Endodermal cell (in vitro differentiated cells): ENCODE measurements at regions not wholly inside any gene's neighbourhood (a gene's known extent, or its start where the extent isn't known, plus 50 kb on each side); places are given as distances from the start of the nearest gene placed in this dataset.

ENCODE experiments used
- DNase-seq: peaks from one replicate; pipeline ENCODE4 v3.0.0-alpha.2; 2017
- H3K27ac ChIP-seq: 2 replicates; pipeline ENCODE4 v1.5.1; 2013; ENCODE audit warnings: mild to moderate bottlenecking, low read depth, low read length, moderate library complexity
- H3K27me3 ChIP-seq: 2 replicates; pipeline ENCODE4 v1.6.1; 2013; ENCODE audit warnings: mild to moderate bottlenecking, low read length, moderate library complexity; ENCODE audit not compliant: insufficient read depth, control insufficient read depth, poor library complexity, severe bottlenecking
- H3K36me3 ChIP-seq: 2 replicates; pipeline ENCODE4 v1.7.0; 2013; ENCODE audit warnings: mild to moderate bottlenecking, low read length, moderate library complexity; ENCODE audit not compliant: control insufficient read depth, insufficient read depth
- H3K4me1 ChIP-seq: one replicate; pipeline ENCODE4 v1.7.0; 2013; ENCODE audit warnings: low read length; ENCODE audit not compliant: control insufficient read depth, insufficient read depth
- H3K4me3 ChIP-seq: 2 replicates; pipeline ENCODE4 v1.5.1; 2013; ENCODE audit warnings: mild to moderate bottlenecking, low read length, moderate library complexity
- H3K9ac ChIP-seq: 2 replicates; pipeline ENCODE4 v1.6.1; 2013; ENCODE audit warnings: mild to moderate bottlenecking, low read length, moderate library complexity; ENCODE audit not compliant: poor library complexity, severe bottlenecking; ENCODE audit errors: extremely low read depth
- H3K9me3 ChIP-seq: 2 replicates; pipeline ENCODE4 v1.6.1; 2013; ENCODE audit warnings: mild to moderate bottlenecking, low read length, moderate library complexity; ENCODE audit not compliant: control insufficient read depth
- H3K27ac Mint-ChIP-seq: 2 replicates; pipeline ENCODE4 v1.8.0; 2020; ENCODE audit warnings: mixed read lengths
- H3K27me3 Mint-ChIP-seq: 2 replicates; pipeline ENCODE4 v1.8.0; 2021; ENCODE audit warnings: mild to moderate bottlenecking, mixed read lengths; ENCODE audit not compliant: insufficient read depth
- H3K36me3 Mint-ChIP-seq: 2 replicates; pipeline ENCODE4 v1.8.0; 2020; ENCODE audit warnings: low read depth, mixed read lengths
- H3K4me1 Mint-ChIP-seq: 2 replicates; pipeline ENCODE4 v1.8.0; 2020; ENCODE audit warnings: mixed read lengths
- H3K4me3 Mint-ChIP-seq: 2 replicates; pipeline ENCODE4 v1.8.0; 2020; ENCODE audit warnings: mild to moderate bottlenecking, moderate library complexity, mixed read lengths
- H3K9me3 Mint-ChIP-seq: 2 replicates; pipeline ENCODE4 v1.8.0; 2020; ENCODE audit warnings: mild to moderate bottlenecking, mixed read lengths
- WGBS, 2 experiments: methylation state at CpG; one replicate each; pipeline versions ENCODE4 v1.1.5 to v1.1.7; 2013; ENCODE audit warnings: missing lambda C conversion rate in 2 of 2, mixed read lengths in 1 of 2; ENCODE audit not compliant: insufficient coverage in 1 of 2, insufficient read length in 1 of 2; 5-methylcytosine and 5-hydroxymethylcytosine counted together
- TF ChIP-seq, protein P1 (sequence below): fragments of 200-600 bp; sonication (generic); conservative IDR thresholded peaks from 2 replicates; pipeline ENCODE4 v1.5.0; 2021; ENCODE audit warnings: antibody characterized with exemption, mild to moderate bottlenecking

DNA sequence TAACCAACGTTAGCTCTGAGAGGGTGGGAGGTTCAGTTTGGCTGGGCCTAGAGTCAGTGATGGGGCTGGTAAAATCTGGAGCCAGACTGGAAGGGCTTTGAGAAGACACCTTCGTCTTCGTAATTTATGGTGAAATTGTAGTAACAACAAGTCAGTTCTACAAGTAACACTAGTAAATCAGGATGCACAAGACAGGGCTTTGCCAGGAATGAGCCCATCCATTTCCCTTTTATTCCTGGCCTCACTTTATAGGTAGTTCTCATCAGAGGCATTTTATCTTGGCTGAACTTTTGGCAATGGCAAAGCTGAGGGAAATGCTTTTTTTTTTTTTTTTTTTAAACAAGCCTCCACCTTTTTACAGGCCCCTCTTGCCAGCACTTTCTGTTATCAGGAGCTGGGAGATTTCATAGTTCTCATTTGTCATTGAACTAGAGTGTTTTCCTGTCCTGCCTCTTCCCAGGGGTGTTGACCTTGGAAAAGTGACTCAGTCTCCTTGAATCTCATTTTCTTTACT is 110.5 kb upstream of the KLF4 start:
- whole genome bisulfite sequencing, 2 experiments: 90 to 100% methylated on average over 2 to 3 of the region's 3 CpGs
- Mint-ChIP-seq H3K9me3 (no peaks in the 10 kb centered on the region), H3K27ac (no peak overlapping the region), H3K36me3 (no peaks in the 10 kb centered on the region), H3K27me3 (peaks cover 6% of the 10 kb centered on the region), H3K4me1 (peaks cover 26% of the 10 kb centered on the region), H3K4me3 (no peak overlapping the region)
- Histone ChIP-seq H3K9me3 (no peaks in the 10 kb centered on the region), H3K4me1 (peaks cover 8% of the 10 kb centered on the region), H3K27ac (no peak overlapping the region), H3K4me3 (no peak overlapping the region), H3K27me3 (no peaks in the 10 kb centered on the region), H3K9ac (no peak overlapping the region), H3K36me3 (no peaks in the 10 kb centered on the region)
- TF ChIP-seq, protein P1, sequence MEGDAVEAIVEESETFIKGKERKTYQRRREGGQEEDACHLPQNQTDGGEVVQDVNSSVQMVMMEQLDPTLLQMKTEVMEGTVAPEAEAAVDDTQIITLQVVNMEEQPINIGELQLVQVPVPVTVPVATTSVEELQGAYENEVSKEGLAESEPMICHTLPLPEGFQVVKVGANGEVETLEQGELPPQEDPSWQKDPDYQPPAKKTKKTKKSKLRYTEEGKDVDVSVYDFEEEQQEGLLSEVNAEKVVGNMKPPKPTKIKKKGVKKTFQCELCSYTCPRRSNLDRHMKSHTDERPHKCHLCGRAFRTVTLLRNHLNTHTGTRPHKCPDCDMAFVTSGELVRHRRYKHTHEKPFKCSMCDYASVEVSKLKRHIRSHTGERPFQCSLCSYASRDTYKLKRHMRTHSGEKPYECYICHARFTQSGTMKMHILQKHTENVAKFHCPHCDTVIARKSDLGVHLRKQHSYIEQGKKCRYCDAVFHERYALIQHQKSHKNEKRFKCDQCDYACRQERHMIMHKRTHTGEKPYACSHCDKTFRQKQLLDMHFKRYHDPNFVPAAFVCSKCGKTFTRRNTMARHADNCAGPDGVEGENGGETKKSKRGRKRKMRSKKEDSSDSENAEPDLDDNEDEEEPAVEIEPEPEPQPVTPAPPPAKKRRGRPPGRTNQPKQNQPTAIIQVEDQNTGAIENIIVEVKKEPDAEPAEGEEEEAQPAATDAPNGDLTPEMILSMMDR: no peak
- no peak for DNase-seq

DNA sequence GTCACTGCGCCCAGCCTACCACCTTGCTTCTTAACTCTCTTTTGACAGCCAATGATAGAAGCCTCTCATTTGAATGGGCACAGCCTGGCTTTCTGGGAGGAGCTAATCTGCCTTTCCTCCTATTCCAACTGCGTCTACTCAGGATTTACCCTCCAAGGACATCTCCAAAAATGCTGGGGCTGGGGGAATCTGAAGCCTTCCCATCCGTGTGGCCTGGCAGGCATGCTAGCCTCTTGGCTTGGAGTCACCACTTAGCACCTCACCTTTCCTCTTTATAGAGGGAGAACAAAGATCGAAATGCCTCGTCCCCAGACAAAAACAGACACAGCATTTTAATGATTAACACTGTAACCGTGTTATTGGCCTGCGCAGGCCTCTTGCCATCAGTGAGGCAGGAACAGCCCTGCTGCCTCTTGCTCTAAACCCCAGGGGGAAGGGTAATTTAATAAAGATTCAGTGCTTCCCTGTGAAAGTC is 108.2 kb upstream of the KLF4 start:
- Histone ChIP-seq H3K36me3 (no peaks in the 10 kb centered on the region), H3K9ac (no peak overlapping the region), H3K27me3 (no peaks in the 10 kb centered on the region), H3K4me3 (no peak overlapping the region), H3K9me3 (no peaks in the 10 kb centered on the region), H3K27ac (no peak overlapping the region), H3K4me1 (peaks cover 14% of the 10 kb centered on the region)
- DNase-seq: no peak
- 91 to 92% methylated on average over 2 to 7 of the region's 7 CpGs for WGBS, 2 experiments
- H3K36me3 Mint-ChIP-seq: no peaks in the 10 kb centered on the region
- TF ChIP-seq, protein P1: no peak
- no peak overlapping the region for H3K27ac Mint-ChIP-seq
- no peak overlapping the region for H3K4me3 Mint-ChIP-seq
- H3K27me3 Mint-ChIP-seq: no peaks in the 10 kb centered on the region
- H3K4me1 Mint-ChIP-seq: peaks cover 39% of the 10 kb centered on the region
- no peaks in the 10 kb centered on the region for H3K9me3 Mint-ChIP-seq

DNA sequence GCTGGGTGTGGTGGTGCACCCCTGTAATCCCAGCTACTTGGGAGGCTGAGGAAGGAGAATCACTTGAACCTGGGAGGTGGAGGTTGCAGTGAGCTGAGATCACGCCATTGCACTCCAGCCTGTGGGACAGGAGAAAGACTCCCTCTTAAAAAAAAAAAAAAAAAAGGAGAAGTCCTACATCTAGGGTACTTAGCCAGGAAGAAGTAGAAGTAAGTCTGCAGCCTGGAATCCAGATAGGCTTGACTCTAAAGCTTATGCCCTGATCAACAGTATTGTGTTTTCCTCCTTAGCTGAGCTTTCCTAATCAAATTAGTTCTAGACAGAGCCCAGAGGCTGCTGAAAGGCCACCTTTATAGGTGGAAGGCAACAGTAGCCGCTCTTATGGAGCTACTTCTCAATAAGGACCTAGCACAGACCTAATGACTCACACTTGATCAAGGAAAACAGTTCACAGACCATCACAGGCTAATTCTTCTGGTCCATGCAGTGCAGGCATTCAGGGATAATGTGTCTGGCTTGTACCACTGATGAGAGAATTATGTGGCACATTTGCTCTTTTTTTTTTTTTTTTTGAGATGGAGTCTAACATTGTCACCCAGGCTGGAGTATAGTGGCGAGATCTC is 105.5 kb upstream of the KLF4 start:
- H3K27ac Mint-ChIP-seq: no peak overlapping the region
- H3K9me3 Mint-ChIP-seq: no peaks in the 10 kb centered on the region
- Histone ChIP-seq H3K9ac (no peak overlapping the region), H3K27me3 (no peaks in the 10 kb centered on the region), H3K36me3 (no peaks in the 10 kb centered on the region), H3K27ac (no peak overlapping the region), H3K4me1 (peaks cover 12% of the 10 kb centered on the region), H3K9me3 (no peaks in the 10 kb centered on the region), H3K4me3 (no peak overlapping the region)
- no peak overlapping the region for H3K4me3 Mint-ChIP-seq
- WGBS, 2 experiments: 90 to 97% methylated on average over 2 of the region's 3 CpGs
- H3K27me3 Mint-ChIP-seq: peaks cover 1% of the 10 kb centered on the region
- peaks cover 38% of the 10 kb centered on the region for H3K4me1 Mint-ChIP-seq
- H3K36me3 Mint-ChIP-seq: no peaks in the 10 kb centered on the region
- no peak for DNase-seq
- TF ChIP-seq, protein P1: no peak
